A673 (cell line): ENCODE measurements at regions not wholly inside any gene's neighbourhood (a gene's known extent, or its start where the extent isn't known, plus 50 kb on each side); places are given as distances from the start of the nearest gene placed in this dataset.

Experiments used
- BruUV-seq: library from RNA; stranded (reverse); fragments of 400-500 nt; replicated peaks from 2 replicates; lab custom pipeline; 2021; lab: Mats Ljungman, UMichigan
- CTCF ChIA-PET: fragments of 300-600 bp; sonication (Branson Sonifier 250); formaldehyde crosslinking; loops from one replicate; lab custom pipeline; 2022; ENCODE audit warnings: antibody characterized with exemption; lab: Charles Lee
- POLR2A ChIA-PET: fragments of 300-600 bp; sonication (Branson Sonifier 250); formaldehyde crosslinking; loops from one replicate; lab custom pipeline; 2022; ENCODE audit warnings: antibody characterized with exemption; ENCODE audit not compliant: low non-redundant PET; lab: Charles Lee
- DNase-seq: peaks from one replicate; pipeline ENCODE4 v3.0.0-alpha.2; 2015; ENCODE audit warnings: low spot score
- H3K27ac ChIP-seq: fragments of 200-600 bp; sonication (generic); 2 replicates; pipeline ENCODE4 v1.5.1; 2016; ENCODE audit warnings: mixed run types, low read depth, mild to moderate bottlenecking, mixed read lengths, antibody characterized with exemption, low read length; ENCODE audit not compliant: poor library complexity, severe bottlenecking
- H3K27me3 ChIP-seq: fragments of 200-600 bp; sonication (generic); replicated peaks from 2 replicates; pipeline ENCODE4 v1.6.1; 2017; ENCODE audit warnings: mixed run types, low read depth, mild to moderate bottlenecking, mixed read lengths, antibody characterized with exemption, low read length; ENCODE audit not compliant: insufficient read depth, poor library complexity
- H3K36me3 ChIP-seq: fragments of 200-600 bp; sonication (generic); 2 replicates; pipeline ENCODE4 v1.6.1; 2016; ENCODE audit warnings: mixed run types, mild to moderate bottlenecking, mixed read lengths, antibody characterized with exemption, low read length; ENCODE audit not compliant: insufficient read depth, poor library complexity, severe bottlenecking
- H3K4me1 ChIP-seq: fragments of 200-600 bp; sonication (generic); 2 replicates; pipeline ENCODE4 v1.6.1; 2017; ENCODE audit warnings: mixed run types, mild to moderate bottlenecking, mixed read lengths, antibody characterized with exemption, low read length; ENCODE audit not compliant: insufficient read depth, poor library complexity, severe bottlenecking
- H3K4me3 ChIP-seq: fragments of 200-600 bp; sonication (generic); 2 replicates; pipeline ENCODE4 v1.5.1; 2016; ENCODE audit warnings: low read depth, mixed run types, mild to moderate bottlenecking, mixed read lengths, low read length; ENCODE audit not compliant: poor library complexity, severe bottlenecking
- H3K9me3 ChIP-seq: fragments of 200-600 bp; sonication (generic); 2 replicates; pipeline ENCODE4 v1.6.1; 2016; ENCODE audit warnings: mixed run types, low read depth, mild to moderate bottlenecking, mixed read lengths, antibody characterized with exemption, low read length; ENCODE audit not compliant: poor library complexity, severe bottlenecking
- EZH2 ChIP-seq: fragments of 200-600 bp; sonication (generic); IDR thresholded peaks from 2 replicates; pipeline ENCODE4 v1.6.1; 2017; ENCODE audit warnings: borderline replicate concordance, low read depth, mild to moderate bottlenecking, mixed read lengths, antibody characterized with exemption, low read length; ENCODE audit not compliant: poor library complexity, severe bottlenecking
- intact Hi-C: fragments of 100-400 bp; cut with micrococcal nuclease; formaldehyde crosslinking; loops from one replicate; pipeline ENCODE4 v1.10.0; 2022; ENCODE audit not compliant: unreplicated experiment
- TF ChIP-seq, protein P1 (sequence below): fragments of 300-800, 200-600 bp; sonication (generic); conservative IDR thresholded peaks from 2 replicates; pipeline ENCODE4 v1.5.1; 2017; ENCODE audit warnings: low read depth, mild to moderate bottlenecking, antibody characterized with exemption, low read length, moderate library complexity, mixed read lengths

GRCh38 chr19:30712431-30713337, 340.5 kb downstream of the ZNF536 start:
- H3K27me3 ChIP-seq, result no peaks in the 10 kb centered on the region
- no peak for DNase-seq
- BruUV-seq, result no TSS peak
- no peaks in the 10 kb centered on the region for H3K36me3 ChIP-seq
- no peak overlapping the region for H3K27ac ChIP-seq
- intact Hi-C loops, result no loop called here
- CTCF ChIA-PET, result no interaction called here
- POLR2A ChIA-PET, result no interaction called here
- no peak overlapping the region for H3K4me3 ChIP-seq
- H3K4me1 ChIP-seq, result no peaks in the 10 kb centered on the region
- no peaks in the 10 kb centered on the region for H3K9me3 ChIP-seq
- TF ChIP-seq EZH2, result no peak
- TF ChIP-seq, protein P1, sequence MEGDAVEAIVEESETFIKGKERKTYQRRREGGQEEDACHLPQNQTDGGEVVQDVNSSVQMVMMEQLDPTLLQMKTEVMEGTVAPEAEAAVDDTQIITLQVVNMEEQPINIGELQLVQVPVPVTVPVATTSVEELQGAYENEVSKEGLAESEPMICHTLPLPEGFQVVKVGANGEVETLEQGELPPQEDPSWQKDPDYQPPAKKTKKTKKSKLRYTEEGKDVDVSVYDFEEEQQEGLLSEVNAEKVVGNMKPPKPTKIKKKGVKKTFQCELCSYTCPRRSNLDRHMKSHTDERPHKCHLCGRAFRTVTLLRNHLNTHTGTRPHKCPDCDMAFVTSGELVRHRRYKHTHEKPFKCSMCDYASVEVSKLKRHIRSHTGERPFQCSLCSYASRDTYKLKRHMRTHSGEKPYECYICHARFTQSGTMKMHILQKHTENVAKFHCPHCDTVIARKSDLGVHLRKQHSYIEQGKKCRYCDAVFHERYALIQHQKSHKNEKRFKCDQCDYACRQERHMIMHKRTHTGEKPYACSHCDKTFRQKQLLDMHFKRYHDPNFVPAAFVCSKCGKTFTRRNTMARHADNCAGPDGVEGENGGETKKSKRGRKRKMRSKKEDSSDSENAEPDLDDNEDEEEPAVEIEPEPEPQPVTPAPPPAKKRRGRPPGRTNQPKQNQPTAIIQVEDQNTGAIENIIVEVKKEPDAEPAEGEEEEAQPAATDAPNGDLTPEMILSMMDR, result no peak

DNA sequence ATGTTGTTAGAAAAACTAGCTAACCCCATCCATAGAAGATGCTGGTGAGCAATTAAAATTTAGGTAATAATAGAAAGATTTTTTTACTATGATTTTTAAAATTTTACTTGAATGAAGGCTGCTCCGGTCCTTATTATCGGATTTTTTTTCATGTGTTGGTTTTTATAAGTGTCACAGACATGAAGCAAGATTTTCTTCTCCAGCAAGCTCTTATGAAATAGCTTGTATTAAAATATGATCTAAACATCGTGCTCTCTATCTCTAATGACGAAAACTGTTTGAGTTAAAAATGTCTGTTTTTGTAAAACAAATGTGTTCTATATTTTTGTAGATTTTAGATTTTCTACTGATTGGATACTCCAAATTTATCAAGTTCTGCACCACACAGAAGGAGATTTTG, 339.6 kb downstream of the ZNF536 start:
- no peak for DNase-seq
- no peaks in the 10 kb centered on the region for H3K4me1 ChIP-seq
- TF ChIP-seq, protein P1, result no peak
- H3K27ac ChIP-seq, result no peak overlapping the region
- intact Hi-C loops, result no loop called here
- ChIA-PET CTCF (no interaction called here), POLR2A (no interaction called here)
- no TSS peak for BruUV-seq
- no peaks in the 10 kb centered on the region for H3K27me3 ChIP-seq
- no peaks in the 10 kb centered on the region for H3K36me3 ChIP-seq
- H3K9me3 ChIP-seq, result no peaks in the 10 kb centered on the region
- H3K4me3 ChIP-seq, result no peak overlapping the region

DNA sequence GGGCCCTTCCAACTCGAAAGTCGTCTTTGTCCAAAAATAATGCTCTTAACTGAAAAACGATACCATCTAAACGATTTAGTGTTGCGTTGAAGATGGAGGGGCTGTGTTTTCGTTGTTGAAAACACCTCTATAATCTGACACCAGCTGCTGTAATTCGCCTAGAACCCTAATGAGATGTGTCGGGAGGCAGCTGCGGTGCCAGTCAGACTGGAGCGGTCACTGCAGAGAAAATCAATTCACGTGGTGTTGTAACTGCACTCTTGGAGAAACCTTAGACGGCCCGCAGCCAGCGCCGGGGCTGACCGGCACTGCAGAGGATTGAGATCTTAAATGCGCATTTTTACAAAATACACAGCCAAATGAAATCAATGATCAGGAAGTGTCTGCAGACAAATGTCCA, 339.1 kb downstream of the ZNF536 start:
- no peaks in the 10 kb centered on the region for H3K36me3 ChIP-seq
- H3K27ac ChIP-seq, result no peak overlapping the region
- no peaks in the 10 kb centered on the region for H3K9me3 ChIP-seq
- intact Hi-C loops, result no loop called here
- H3K4me3 ChIP-seq, result no peak overlapping the region
- no peaks in the 10 kb centered on the region for H3K4me1 ChIP-seq
- BruUV-seq, result no TSS peak
- no peak for TF ChIP-seq EZH2
- TF ChIP-seq, protein P1, result no peak
- POLR2A ChIA-PET, result no interaction called here
- DNase-seq, result no peak
- no peaks in the 10 kb centered on the region for H3K27me3 ChIP-seq
- CTCF ChIA-PET, result no interaction called here
